Neutrophil (primary cell): ENCODE measurements at regions not wholly inside any gene's neighbourhood (a gene's known extent, or its start where the extent isn't known, plus 50 kb on each side); places are given as distances from the start of the nearest gene placed in this dataset.
"Not testable (repeated sequence)": the region's sequence is repeated elsewhere in the genome, so short reads cannot be mapped to it uniquely, and the experiment has no call there.

Experiments used
- H3K27ac ChIP-seq: fragments of 200-600 bp; sonication (generic); 2 replicates; pipeline ENCODE4 v1.5.1; 2016; ENCODE audit warnings: mild to moderate bottlenecking, moderate library complexity
- H3K27me3 ChIP-seq: fragments of 200-600 bp; sonication (generic); 2 replicates; pipeline ENCODE4 v1.6.0; 2016; ENCODE audit warnings: mild to moderate bottlenecking
- H3K36me3 ChIP-seq: fragments of 200-600 bp; sonication (generic); 2 replicates; pipeline ENCODE4 v1.5.1; 2017
- H3K4me1 ChIP-seq, 2 experiments: fragments of 200-600 bp in 1 of 2; sonication (generic) in 1 of 2; 1 replicate in 1 of 2; 2 replicates in 1 of 2; pipeline versions ENCODE4 v1.5.1 to v1.6.1; 2013 to 2016; ENCODE audit warnings: low read depth in 1 of 2, low read length in 1 of 2, mild to moderate bottlenecking in 1 of 2, moderate library complexity in 1 of 2; ENCODE audit not compliant: control insufficient read depth in 1 of 2, insufficient read depth in 1 of 2
- H3K4me3 ChIP-seq, 2 experiments: fragments of 200-600 bp in 1 of 2; sonication (generic) in 1 of 2; 1 replicate in 1 of 2; 2 replicates in 1 of 2; pipeline ENCODE4 v1.5.1; 2013 to 2016; ENCODE audit warnings: low read depth in 1 of 2, low read length in 1 of 2, mild to moderate bottlenecking in 1 of 2, moderate library complexity in 1 of 2
- H3K9me3 ChIP-seq: fragments of 200-600 bp; sonication (generic); 2 replicates; pipeline ENCODE4 v1.5.1; 2016
- CTCF ChIP-seq: fragments of 200-600 bp; sonication (generic); IDR thresholded peaks from 2 replicates; pipeline ENCODE4 v1.5.1; 2016; ENCODE audit warnings: antibody characterized with exemption

- not testable (repeated sequence) for H3K9me3 ChIP-seq, H3K4me1 ChIP-seq, H3K36me3 ChIP-seq, H3K27me3 ChIP-seq, H3K27ac ChIP-seq, H3K4me3 ChIP-seq
Observed at GRCh38 chr6:88417361-88417760, 251.2 kb upstream of the CNR1 start.

- H3K4me3 ChIP-seq, result no peak overlapping the region
- H3K9me3 ChIP-seq, result no peaks in the 10 kb centered on the region
- TF ChIP-seq CTCF, result no peak
- H3K36me3 ChIP-seq, result no peaks in the 10 kb centered on the region
- H3K4me1 ChIP-seq, result no peaks in the 10 kb centered on the region
- no peak overlapping the region for H3K27ac ChIP-seq
- H3K27me3 ChIP-seq, result no peaks in the 10 kb centered on the region
Observed at GRCh38 chr6:88413459-88413858, 247.3 kb upstream of the CNR1 start.

- not testable (repeated sequence) for H3K27me3 ChIP-seq, H3K9me3 ChIP-seq, H3K4me1 ChIP-seq
Observed at GRCh38 chr6:88408355-88408754, 242.2 kb upstream of the CNR1 start.

GRCh38 chr6:88406674-88407073 lies 240.5 kb upstream of the CNR1 start:
- not testable (repeated sequence) for H3K27ac ChIP-seq, H3K36me3 ChIP-seq, H3K27me3 ChIP-seq, H3K4me3 ChIP-seq, H3K9me3 ChIP-seq, H3K4me1 ChIP-seq

More at GRCh38 chr6:88408355-88408754, 242.2 kb upstream of the CNR1 start:
- H3K4me3 ChIP-seq, H3K27ac ChIP-seq, H3K36me3 ChIP-seq: not testable (repeated sequence)

GRCh38 chr6:88403486-88403885 lies 237.3 kb upstream of the CNR1 start:
- Histone ChIP-seq H3K27ac (no peak overlapping the region), H3K27me3 (no peaks in the 10 kb centered on the region), H3K9me3 (no peaks in the 10 kb centered on the region), H3K36me3 (no peaks in the 10 kb centered on the region), H3K4me1 (no peaks in the 10 kb centered on the region), H3K4me3 (no peak overlapping the region)
- no peak for TF ChIP-seq CTCF

GRCh38 chr6:88402909-88403308 lies 236.8 kb upstream of the CNR1 start:
- Histone ChIP-seq H3K36me3 (no peaks in the 10 kb centered on the region), H3K4me3 (no peak overlapping the region), H3K27ac (no peak overlapping the region), H3K4me1 (no peaks in the 10 kb centered on the region), H3K27me3 (no peaks in the 10 kb centered on the region), H3K9me3 (no peaks in the 10 kb centered on the region)
- no peak for TF ChIP-seq CTCF

GRCh38 chr6:88390998-88391397 lies 224.9 kb upstream of the CNR1 start:
- not testable (repeated sequence) for H3K9me3 ChIP-seq, H3K36me3 ChIP-seq, H3K27me3 ChIP-seq, H3K4me3 ChIP-seq, H3K4me1 ChIP-seq, H3K27ac ChIP-seq

- no peak for TF ChIP-seq CTCF
- Histone ChIP-seq H3K9me3 (no peaks in the 10 kb centered on the region), H3K36me3 (no peaks in the 10 kb centered on the region), H3K27me3 (no peaks in the 10 kb centered on the region), H3K27ac (no peak overlapping the region), H3K4me1 (no peaks in the 10 kb centered on the region), H3K4me3 (no peak overlapping the region)
Observed at GRCh38 chr6:88388589-88388988, 222.4 kb upstream of the CNR1 start.
